ENCODE measurements at regions not wholly inside any gene's neighbourhood (a gene's known extent, or its start where the extent isn't known, plus 50 kb on each side); places are given as distances from the start of the nearest gene placed in this dataset.
A peak's percentile ranks its signal among the peaks of the same experiment; 100 is the strongest.

- no TSS peak for BruUV-seq (replicated peaks)
- Histone ChIP-seq H3K27me3 (replicated peaks; ENCODE audit: control insufficient read depth, insufficient read depth, low read length) (no peaks in the 10 kb centered on the region), H3K36me3 (ENCODE audit: control insufficient read depth, insufficient read depth, low read length) (no peaks in the 10 kb centered on the region), H3K9me3 (no peaks in the 10 kb centered on the region), H3K4me3 (ENCODE audit: low read depth, low read length) (no peak overlapping the region), H3K4me1 (peaks cover 18% of the 10 kb centered on the region)
- no peak overlapping the region for H3K4me3 Mint-ChIP-seq (ENCODE audit: unreplicated experiment)
- H3K27me3 Mint-ChIP-seq (ENCODE audit: insufficient read depth, unreplicated experiment): no peaks in the 10 kb centered on the region
- ChIA-PET POLR2A (no interaction called here), CTCF (no interaction called here)
- no peak for DNase-seq
- peaks cover 7% of the 10 kb centered on the region for H3K4me1 Mint-ChIP-seq (ENCODE audit: low read depth, unreplicated experiment)
- intact Hi-C loops (cut with micrococcal nuclease; ENCODE audit: unreplicated experiment): no loop called here
- TF ChIP-seq CTCF (IDR thresholded peaks at IDR 0.05; ENCODE audit: insufficient read depth in 1 of 2, low read depth in 1 of 2, low read length in 1 of 2, severe bottlenecking in 1 of 2, unreplicated experiment in 1 of 2): no peak
- H3K36me3 Mint-ChIP-seq (ENCODE audit: insufficient read depth, unreplicated experiment): no peaks in the 10 kb centered on the region
- H3K9me3 Mint-ChIP-seq (ENCODE audit: unreplicated experiment): peaks cover 9% of the 10 kb centered on the region
- no peak overlapping the region for H3K27ac Mint-ChIP-seq (ENCODE audit: unreplicated experiment)
Observed at GRCh38 chr2:21282515-21282898, 158.7 kb downstream of the TDRD15 start.

- CTCF ChIA-PET: interaction anchor here (0.7 kb wide), 1 partner anchor 60 kb away, joined by 3 read pairs; no protein-coding TSS in a partner anchor
- peaks cover 9% of the 10 kb centered on the region for H3K9me3 Mint-ChIP-seq (ENCODE audit: unreplicated experiment)
- BruUV-seq (replicated peaks): no TSS peak
- no peaks in the 10 kb centered on the region for H3K36me3 Mint-ChIP-seq (ENCODE audit: insufficient read depth, unreplicated experiment)
- Histone ChIP-seq H3K27me3 (replicated peaks; ENCODE audit: control insufficient read depth, insufficient read depth, low read length) (no peaks in the 10 kb centered on the region), H3K4me1 (peaks cover 23% of the 10 kb centered on the region), H3K36me3 (ENCODE audit: control insufficient read depth, insufficient read depth, low read length) (no peaks in the 10 kb centered on the region), H3K9me3 (no peaks in the 10 kb centered on the region), H3K4me3 (ENCODE audit: low read depth, low read length) (no peak overlapping the region)
- no peaks in the 10 kb centered on the region for H3K27me3 Mint-ChIP-seq (ENCODE audit: insufficient read depth, unreplicated experiment)
- peaks cover 12% of the 10 kb centered on the region for H3K4me1 Mint-ChIP-seq (ENCODE audit: low read depth, unreplicated experiment)
- peak overlapping the region; percentile 72 for H3K27ac Mint-ChIP-seq (ENCODE audit: unreplicated experiment)
- TF ChIP-seq CTCF (IDR thresholded peaks at IDR 0.05; ENCODE audit: insufficient read depth in 1 of 2, low read depth in 1 of 2, low read length in 1 of 2, severe bottlenecking in 1 of 2, unreplicated experiment in 1 of 2): no peak
- intact Hi-C loops (cut with micrococcal nuclease; ENCODE audit: unreplicated experiment): loop anchor here (1.0 kb wide), 2 partner anchors 18 to 19 kb away; no protein-coding TSS in a partner anchor
- no peak for DNase-seq
- H3K4me3 Mint-ChIP-seq (ENCODE audit: unreplicated experiment): peak overlapping the region; percentile 6
- POLR2A ChIA-PET: interaction anchor here (1.0 kb wide), 1 partner anchor 18 kb away, joined by 4 read pairs; no protein-coding TSS in a partner anchor
Observed at GRCh38 chr2:21288299-21288698, 164.5 kb downstream of the TDRD15 start.

- H3K9me3 Mint-ChIP-seq (ENCODE audit: unreplicated experiment): peaks cover 9% of the 10 kb centered on the region
- Histone ChIP-seq H3K4me3 (ENCODE audit: low read depth, low read length) (no peak overlapping the region), H3K4me1 (peaks cover 23% of the 10 kb centered on the region), H3K9me3 (no peaks in the 10 kb centered on the region), H3K27me3 (replicated peaks; ENCODE audit: control insufficient read depth, insufficient read depth, low read length) (no peaks in the 10 kb centered on the region), H3K36me3 (ENCODE audit: control insufficient read depth, insufficient read depth, low read length) (no peaks in the 10 kb centered on the region)
- BruUV-seq (replicated peaks): no TSS peak
- ChIA-PET CTCF (interaction anchor here (0.7 kb wide), 1 partner anchor 53 kb away, joined by 3 read pairs; no protein-coding TSS in a partner anchor), POLR2A (interaction anchor here (1.0 kb wide), 1 partner anchor 19 kb away, joined by 4 read pairs; no protein-coding TSS in a partner anchor)
- no peaks in the 10 kb centered on the region for H3K36me3 Mint-ChIP-seq (ENCODE audit: insufficient read depth, unreplicated experiment)
- no peak overlapping the region for H3K4me3 Mint-ChIP-seq (ENCODE audit: unreplicated experiment)
- intact Hi-C loops (cut with micrococcal nuclease; ENCODE audit: unreplicated experiment): loop anchor here (1.0 kb wide), 2 partner anchors 18 to 19 kb away; no protein-coding TSS in a partner anchor
- no peak overlapping the region for H3K27ac Mint-ChIP-seq (ENCODE audit: unreplicated experiment)
- no peaks in the 10 kb centered on the region for H3K27me3 Mint-ChIP-seq (ENCODE audit: insufficient read depth, unreplicated experiment)
- no peak for DNase-seq
- H3K4me1 Mint-ChIP-seq (ENCODE audit: low read depth, unreplicated experiment): peaks cover 12% of the 10 kb centered on the region
- TF ChIP-seq CTCF (IDR thresholded peaks at IDR 0.05; ENCODE audit: insufficient read depth in 1 of 2, low read depth in 1 of 2, low read length in 1 of 2, severe bottlenecking in 1 of 2, unreplicated experiment in 1 of 2): no peak
Observed at GRCh38 chr2:21288739-21289520, 165.2 kb downstream of the TDRD15 start.

Measured in Caco-2 (cell line).